UCSD-AML1 (cell line): ENCODE measurements at regions not wholly inside any gene's neighbourhood (a gene's known extent, or its start where the extent isn't known, plus 50 kb on each side); places are given as distances from the start of the nearest gene placed in this dataset.
"Not testable (repeated sequence)": the region's sequence is repeated elsewhere in the genome, so short reads cannot be mapped to it uniquely, and the experiment has no call there.

Experiments used
- DNase-seq: peaks from one replicate; lab custom pipeline; 2025; ENCODE audit not compliant: unreplicated experiment; lab: John Stamatoyannopoulos, UW

DNA sequence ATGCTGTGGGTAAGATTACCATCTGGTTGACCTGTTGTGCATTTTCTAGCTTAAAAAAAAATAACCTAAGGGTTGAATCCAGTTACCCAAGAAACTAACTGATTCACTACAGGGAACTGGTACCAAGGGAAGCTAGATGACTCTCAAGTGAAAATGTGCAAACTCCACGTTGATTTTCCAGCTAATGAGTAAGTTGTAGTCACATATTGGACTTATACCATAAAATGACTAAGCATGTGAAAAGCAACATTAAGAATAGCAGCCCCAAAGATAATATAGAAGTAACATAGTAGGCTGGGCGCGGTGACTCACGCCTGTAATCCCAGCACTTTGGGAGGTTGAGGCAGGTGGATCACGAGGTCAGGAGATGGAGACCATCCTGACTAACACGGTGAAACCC is 270.9 kb downstream of the SPRY1 start:
- no peak for DNase-seq

DNA sequence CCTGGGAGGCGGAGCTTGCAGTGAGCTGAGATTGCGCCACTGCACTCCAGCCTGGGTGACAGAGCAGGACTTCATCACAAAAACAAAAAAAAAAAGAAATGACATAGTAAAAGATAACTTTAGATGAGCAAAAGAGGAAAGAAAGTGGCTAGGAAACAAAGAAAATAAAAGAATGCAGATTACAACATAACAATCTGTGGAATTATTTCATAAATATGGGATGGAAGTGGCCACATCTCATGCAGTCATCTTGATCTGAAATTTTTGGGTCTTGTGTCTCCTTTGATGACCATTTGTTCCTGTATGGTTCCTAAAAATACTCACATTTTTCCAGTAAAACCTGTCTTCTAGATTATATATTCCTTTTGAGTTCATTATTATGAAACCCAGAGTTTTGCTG is 271.4 kb downstream of the SPRY1 start:
- DNase-seq: no peak

DNA sequence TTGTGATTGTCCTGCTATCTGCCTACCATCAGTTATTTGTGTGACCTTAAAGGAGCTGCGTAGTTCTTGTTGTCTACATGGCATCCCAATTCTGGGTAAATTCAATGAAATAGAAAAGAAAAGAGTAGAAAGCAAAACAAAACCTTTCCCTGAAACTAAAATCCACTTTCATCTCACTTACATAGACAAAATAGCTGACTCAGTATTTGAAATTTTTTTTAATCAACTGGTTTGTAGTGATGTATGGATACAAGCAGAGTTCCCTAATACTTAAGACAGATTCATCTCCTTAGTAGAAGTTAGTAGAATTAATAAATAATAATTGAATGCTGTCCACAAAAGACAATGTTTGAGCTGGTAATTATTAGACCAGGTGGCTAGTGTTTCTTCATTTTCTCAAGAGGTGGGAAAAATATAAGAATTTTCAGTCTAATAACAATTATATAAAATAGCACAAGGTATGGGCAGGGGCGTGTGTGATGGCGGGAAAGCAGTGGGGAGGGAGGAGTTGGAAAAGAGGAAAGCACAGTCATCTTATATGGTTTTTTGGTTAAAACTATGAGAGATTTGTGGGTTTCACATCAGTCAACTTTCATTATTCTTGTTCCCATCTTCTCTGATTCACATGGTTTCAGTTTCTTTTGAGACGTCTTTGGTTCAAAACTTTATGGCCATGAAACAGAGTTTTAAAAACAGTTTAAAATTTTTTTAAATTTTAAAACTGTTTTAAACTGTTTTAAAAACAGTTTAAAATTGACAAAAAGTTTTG is 275.2 kb downstream of the SPRY1 start:
- no peak for DNase-seq

DNA sequence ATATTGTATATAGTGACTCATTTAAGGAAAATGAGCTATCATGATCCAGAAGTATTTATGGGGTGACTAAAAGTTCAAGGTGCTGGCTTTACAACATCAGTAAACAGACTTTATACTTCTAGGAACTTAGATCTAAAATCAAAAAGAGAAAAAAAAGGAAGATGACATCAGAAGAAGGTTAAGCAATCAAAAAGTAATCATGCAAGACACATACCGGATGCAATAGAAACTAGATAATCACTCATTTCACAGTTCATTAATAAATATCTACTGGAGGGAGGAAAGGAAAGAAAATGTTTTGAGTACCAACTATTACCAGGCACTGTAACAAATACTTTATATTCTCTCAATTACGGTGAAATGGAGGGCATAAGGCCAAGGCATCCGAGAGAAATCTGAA is 276.4 kb downstream of the SPRY1 start:
- DNase-seq: no peak

DNA sequence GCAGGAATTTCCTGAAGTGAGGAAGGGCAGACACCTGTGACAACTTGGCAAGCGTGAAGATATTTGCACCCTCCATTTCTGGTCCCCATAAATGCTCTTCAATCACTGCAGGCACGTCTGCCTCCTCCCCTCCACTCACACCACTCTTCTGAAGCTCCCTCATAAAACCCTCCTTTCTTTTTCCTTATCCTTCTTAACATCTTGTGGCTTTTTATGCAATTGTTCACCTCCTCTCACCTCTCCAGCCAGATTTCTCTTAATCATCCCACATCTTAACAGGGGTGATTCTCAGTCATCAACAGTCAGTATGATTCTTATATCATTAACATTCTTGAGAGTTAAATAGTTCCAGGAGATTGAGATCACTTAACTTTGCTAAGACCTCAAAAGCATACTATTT is 277.4 kb downstream of the SPRY1 start:
- DNase-seq: no peak

DNA sequence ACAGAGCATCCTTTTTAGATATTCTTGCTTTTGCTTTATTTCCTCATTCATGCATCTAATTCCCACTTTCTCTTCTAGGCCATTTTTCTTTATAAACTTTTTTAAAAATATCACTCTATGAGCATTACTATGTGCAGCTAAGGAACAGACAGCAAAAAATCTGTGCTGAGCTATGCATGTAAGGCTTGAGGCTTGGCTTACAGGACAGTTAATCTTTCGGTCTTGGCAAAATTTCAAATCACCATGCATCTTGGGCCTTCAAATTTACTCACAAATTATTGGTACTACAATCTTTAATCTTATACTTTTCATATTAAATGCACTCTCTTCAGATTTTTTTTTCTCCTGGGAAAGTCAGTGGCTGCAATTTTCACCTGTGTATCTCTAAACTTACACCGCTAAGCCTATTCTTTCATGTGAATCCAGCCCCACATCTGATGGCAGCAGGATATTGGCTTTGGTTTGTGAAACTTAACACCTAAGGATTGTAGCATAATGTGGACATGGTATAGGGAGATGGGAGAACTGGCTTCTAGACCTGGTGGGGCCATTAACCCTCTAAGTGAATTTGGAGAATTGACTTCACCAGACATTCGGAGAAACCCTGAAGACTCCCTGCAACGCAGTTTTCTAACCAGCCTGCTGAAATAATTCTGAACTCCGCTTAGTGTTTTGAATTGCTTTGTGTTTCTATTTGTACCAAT is 278.3 kb downstream of the SPRY1 start:
- DNase-seq: no peak

DNA sequence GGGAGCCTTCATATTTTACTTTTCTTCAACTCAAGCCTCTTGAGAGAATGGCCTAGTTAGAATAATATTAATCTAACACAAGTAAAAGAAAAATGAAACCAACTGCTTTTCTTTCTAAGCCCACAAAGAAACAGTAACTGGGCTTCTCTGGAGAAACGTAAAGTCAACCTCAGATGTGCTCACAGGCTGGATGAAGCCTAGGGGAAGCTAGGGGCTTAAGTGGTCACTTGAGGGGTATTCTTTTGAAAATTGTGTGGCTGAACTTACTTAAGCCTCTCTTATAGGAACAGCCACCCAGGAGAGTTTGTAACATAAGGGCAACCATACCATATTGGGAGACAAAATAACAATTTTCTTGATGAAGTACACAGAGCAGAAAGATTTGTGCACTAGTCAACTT is 279.0 kb downstream of the SPRY1 start:
- no peak for DNase-seq

DNA sequence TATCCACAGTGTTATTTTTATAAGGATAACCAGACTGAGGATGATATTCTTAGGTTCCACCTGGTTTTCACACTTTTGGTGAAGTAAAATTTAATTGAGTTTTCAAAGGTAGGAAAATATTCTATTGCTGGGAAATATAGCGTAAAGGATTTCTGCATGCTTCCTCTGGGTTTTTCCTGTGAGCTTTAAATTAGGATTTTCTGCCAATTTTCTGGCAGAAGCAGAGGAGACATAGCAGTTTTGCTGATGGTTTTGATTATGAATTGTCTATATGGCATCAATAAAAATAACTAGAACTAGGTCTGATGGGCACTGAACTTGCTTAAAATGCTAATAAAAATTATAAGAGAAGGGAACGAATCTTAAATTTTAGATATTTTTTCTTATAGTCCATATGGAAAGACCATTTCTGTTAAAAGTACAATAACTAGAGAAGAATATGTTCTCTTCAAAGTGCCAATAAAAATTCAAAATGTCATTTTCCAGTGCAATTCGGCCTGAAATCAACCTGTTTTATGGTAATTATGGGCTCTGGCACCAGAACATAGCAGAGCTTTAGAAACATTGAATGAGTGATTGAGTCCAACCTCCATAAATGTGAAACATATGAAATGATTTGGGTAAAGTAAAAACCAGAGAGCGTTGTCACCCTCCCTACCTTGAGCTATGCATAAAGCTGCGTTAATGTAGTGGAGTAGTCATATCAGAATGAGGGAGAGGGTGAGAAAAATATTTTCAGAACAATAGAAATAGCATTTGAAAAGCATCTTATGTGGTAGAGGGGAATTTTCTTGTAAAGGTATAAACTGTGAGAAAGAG is 279.7 kb downstream of the SPRY1 start:
- DNase-seq: no peak

DNA sequence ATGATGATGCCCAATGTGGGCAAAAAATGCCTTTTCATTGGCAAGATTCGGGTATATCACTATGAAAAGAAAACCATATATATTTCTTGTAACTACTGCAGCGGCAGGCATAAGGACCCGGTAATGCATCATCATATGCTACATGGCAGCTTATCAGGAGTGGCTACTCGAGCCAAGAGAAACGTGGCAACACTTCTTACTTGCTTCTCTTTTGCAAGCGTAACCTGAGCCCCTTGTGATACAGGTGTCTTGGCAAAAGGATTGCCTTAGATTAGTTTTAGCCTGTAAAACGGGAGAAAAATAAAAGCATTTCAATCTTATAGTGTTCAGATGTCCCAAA is 280.3 kb downstream of the SPRY1 start:
- no peak for DNase-seq

DNA sequence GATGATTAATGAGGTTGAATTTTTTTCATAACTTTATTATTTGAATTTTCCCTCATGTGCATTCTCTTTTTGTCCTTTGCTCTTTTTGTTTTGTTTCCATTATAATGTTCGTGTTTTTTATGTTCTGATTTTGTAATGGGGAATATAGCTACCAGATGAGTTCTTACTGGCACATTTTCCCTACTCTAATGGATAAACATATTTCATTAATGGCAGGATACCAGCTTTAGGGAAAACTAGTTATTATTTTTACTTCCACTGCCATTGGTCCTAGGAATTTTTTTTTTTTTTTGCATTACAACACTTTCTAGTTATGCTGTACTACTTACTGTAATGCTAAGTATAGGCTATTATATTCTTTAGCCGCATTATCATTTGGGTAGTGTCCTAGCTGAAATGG is 286.3 kb downstream of the SPRY1 start:
- no peak for DNase-seq

DNA sequence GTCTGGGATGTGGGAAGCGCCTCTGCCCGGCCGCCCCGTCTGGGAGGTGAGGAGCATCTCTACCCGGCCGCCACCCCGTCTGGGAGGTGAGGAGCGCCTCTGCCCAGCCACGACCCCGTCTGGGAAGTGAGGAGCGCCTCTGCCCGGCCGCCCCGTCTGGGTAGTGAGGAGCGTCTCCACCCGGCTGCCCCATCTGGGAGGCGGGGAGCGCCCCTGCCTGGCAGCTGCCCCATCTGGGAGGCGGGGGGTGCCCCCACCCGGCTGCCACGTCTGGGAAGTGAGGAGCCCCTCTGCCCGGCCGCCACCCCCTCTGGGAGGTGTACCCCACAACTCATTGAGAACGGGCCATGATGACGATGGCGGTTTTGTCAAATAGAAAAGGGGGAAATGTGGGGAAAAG is 288.3 kb downstream of the SPRY1 start:
- DNase-seq: not testable (repeated sequence)

DNA sequence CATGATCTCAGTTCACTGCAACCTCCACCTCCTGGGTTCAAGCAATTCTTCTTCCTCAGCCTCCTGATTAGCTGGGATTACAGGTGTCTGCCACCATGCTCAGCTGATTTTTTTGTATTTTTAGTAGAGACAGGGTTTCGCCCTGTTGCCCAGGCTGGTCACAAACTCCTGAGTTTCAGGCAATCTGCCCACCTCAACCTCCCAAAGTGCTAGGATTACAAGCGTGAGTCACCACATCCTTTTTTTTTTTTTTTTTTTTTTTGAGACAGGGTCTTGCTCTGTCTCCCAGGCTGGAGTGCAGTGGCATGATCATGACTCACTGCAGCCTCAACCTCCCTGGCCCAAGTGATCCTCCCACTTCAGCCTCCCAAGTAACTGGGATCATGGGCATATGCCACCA is 298.9 kb downstream of the SPRY1 start:
- DNase-seq: not testable (repeated sequence)

DNA sequence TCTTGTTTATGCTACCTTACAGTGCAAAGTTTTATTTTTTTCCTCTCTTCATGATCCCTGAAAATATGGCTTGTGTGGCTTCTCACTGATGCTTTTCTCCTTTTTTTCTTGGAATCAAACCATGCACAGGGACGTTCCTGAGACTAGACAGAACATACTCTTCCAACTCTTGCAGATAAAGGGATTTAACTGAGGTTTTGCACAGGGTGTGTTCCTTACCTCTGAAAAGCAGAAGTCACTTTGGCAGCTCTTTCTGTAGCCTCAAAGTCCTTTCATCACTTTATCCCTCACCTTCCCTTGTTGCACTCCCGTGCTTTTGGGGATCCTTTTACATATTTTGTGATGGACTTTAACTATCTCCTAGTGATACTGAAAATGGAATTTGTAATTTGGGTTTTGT is 300.1 kb downstream of the SPRY1 start:
- DNase-seq: no peak

DNA sequence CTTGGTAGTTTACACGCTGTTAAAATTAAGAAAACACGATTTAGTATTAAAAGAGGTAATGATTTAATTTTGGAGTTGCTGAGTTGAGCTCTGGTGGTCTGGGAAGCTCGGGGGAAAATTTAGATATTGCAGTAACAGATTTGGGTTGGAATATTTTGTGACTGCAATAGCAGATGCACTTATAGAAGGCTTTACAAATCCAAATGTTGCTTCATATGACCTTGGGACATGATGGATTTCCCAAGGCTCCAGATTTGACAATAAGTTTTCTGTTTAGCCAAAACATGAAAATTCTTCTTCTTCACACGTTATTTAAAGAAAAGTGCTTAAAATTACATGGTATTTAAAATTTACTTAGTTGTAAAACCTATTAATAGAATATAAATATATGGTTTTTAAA is 302.0 kb downstream of the SPRY1 start:
- no peak for DNase-seq

DNA sequence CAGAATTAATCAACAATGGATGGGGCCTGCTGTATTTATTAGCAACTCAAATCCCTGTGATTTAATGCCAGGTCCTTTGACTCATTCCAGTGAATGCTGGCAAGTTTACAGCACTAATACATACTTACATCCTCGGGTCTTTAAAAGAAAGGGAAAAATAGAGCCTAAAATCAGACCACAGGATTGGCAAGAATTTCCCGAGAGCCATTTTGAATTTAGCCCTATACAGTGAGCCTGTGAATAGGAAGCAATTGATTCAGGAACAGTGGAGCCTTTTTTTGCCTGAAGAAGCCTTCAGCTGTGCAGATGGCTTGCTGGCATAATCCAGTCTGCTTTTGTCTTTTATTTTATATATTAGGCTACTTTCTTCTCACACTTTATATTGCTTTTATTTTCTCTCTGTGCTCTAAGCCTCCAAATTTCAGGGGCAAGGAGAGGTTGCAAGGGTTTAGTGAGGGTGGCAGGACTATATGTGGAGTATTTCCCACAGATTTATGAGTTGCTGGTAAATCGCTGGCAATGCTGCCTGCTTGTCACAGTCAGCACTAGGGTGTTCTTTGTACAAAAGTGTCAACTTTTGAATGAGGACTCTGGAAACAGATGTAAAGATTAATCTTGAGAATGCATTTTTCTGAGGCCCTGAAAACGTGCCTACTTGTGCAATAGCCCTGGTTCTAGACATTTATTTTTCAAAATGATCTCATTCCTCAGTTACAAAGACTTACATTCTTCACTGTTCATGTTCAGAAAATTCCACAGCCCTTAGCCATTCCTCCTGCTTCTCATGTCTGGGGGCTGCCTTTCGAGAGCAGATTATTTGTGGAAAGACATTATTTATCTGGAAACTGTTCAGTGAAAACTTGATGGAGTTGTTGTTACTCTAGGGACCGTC is 303.5 kb downstream of the SPRY1 start:
- DNase-seq: no peak

DNA sequence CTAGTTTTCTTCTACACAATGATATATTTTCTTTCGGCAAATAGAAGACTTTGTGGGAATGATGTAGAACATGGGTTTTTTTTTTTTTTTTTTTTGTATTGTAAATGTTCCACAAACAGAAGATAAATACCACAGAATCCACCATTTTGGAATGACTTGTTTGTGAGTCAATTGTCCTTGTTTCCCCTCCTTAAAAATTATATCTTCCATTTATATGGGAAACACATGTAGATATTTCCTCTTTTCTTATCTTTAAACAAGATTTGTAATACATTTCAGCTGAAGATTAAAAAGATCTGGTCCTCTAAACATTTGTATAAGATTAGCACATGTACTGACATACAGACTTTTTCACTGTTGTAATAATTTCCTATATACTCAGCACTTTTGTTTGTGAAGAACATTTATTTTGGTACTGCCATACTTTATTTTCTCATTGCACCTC is 304.6 kb downstream of the SPRY1 start:
- no peak for DNase-seq

DNA sequence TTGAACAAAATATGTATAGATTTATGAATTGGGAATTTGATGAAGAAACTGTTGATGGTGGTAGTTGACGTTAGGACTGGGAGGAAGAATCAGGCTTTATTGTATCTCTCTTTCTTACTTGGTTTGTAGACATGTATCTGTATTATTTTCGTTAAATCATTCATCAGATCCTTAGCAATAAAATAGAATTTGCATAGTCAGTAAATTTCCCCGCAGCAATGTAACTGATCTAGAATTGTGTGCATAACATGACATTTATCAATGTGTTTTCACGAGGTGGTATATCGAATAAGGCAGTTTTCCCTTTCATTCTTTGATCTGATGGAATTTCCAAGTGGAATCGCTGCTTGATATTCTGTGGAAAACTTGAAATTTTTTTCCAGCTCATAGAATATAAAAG is 308.8 kb downstream of the SPRY1 start:
- DNase-seq: no peak

DNA sequence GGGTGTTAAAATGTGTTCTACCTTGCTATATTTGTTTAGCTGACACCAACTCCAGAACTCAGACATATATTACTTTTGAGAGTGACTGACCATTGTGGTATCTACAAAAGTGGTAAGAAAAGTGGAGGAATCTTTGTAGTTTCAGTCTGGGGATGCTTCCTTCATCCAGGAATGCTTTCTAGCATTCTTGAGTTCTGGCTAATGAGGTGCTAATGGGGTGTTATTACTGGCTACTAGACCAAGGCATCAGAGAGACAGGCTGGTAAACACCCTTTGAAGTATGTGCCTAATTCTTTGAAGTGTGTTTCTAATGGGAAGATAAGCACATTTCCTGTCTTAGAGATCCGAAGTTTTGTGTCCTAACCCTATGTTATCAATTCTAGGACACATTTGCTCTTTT is 310.4 kb downstream of the SPRY1 start:
- no peak for DNase-seq

DNA sequence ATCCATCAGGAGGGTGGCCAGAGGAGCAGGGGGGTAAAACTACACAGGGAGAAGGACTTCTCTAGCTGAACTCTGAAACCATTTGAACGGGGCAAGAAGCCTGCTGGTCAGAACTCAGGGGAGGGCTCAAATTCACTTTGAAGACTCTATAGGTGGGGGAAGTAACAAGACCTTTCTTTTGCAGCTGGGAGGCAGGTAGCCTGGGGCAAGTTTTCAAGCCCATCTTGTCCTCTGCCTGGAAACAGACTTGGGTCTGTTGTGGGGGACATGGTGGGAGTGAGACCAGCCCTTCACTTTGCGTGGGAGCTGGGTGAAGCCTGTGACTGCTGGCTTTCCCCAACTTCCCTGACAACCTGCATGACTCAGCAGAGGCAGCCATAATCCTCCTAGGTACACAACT is 312.3 kb downstream of the SPRY1 start:
- DNase-seq: no peak

DNA sequence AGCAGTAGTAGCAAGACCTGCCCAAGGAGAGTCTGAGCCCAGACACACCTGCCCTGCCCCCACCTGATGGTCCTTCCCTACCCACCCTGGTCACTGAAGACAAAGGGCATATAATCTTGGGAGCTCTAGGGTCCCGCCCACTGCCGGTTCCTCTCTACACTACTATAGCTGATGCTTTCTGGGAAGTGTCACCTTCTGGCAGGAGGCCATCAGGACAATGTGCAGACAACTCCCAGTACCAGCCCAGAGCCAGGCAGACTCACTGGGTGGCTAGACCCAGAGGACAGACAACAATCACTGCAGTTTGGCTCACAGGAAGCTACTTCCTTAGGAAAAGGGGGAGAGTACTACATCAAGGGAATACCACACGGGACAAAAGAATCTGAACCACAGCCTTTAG is 312.7 kb downstream of the SPRY1 start:
- DNase-seq: no peak

DNA sequence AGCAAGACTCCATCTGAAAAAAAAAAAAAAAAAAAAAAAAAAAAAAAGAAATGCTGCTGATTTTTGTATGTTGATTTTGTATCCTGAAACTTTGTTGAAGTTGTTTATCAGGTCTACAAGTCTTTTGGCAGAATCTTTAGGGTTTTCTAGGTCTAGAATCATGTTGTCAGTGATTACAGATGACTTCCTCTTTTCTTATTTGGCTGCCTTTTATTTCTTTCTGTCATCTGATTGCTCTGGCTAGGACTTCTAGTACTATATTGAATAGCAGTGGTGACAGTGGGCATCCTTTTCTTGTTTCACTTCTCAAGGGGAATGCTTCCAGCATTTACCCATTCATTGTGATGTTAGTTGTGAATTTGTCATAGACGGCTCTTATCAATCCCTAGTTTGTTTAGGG is 334.4 kb downstream of the SPRY1 start:
- no peak for DNase-seq
